ENCODE measurements at regions not wholly inside any gene's neighbourhood (a gene's known extent, or its start where the extent isn't known, plus 50 kb on each side); places are given as distances from the start of the nearest gene placed in this dataset.

DNA sequence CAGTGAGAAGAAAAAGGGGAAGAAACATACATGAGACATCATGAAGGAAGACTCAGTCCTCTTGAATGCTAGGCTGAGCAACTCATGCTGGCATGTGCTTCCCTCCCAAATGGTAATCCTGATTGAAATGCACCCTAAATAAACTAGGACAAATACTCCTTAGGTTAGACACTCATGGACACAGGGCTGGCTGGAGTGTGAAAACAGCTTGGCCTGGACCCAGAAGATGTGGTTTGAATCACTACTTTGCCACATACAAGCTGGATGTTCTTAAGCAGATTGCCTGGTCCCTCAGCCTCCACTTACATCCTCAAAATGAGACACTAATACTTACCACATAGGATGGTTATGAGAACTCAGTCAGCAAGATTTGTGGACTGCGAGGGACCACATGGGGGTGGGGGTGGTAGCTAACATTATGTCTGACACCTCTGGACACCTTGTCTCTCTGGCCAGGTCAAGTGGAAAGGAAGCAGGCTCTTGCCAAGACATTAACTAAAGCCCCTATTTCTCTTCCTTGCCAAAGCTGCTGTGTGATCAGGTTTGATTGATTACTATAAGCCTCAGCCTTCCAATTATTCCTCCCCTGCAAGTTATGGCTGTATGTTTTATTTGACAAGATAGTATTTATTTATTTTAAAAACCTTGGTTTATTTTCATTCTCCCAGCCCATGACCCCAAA is 138.9 kb upstream of the SLC7A14 start:
- no peak for DNase-seq
- Histone ChIP-seq H3K27ac (ENCODE audit: insufficient read depth, low read length, poor library complexity, severe bottlenecking) (no peak overlapping the region), H3K4me3 (ENCODE audit: insufficient read depth, low read depth, low read length, poor library complexity, severe bottlenecking) (no peak overlapping the region), H3K9me3 (ENCODE audit: control insufficient read depth, low read length) (no peaks in the 10 kb centered on the region), H3K36me3 (ENCODE audit: control insufficient read depth, insufficient read depth, low read length) (no peaks in the 10 kb centered on the region), H3K27me3 (replicated peaks; ENCODE audit: control insufficient read depth, insufficient read depth, low read length, poor library complexity, severe bottlenecking) (no peaks in the 10 kb centered on the region), H3K4me1 (ENCODE audit: control insufficient read depth, insufficient read depth, low read length, poor library complexity, severe bottlenecking) (no peaks in the 10 kb centered on the region)

DNA sequence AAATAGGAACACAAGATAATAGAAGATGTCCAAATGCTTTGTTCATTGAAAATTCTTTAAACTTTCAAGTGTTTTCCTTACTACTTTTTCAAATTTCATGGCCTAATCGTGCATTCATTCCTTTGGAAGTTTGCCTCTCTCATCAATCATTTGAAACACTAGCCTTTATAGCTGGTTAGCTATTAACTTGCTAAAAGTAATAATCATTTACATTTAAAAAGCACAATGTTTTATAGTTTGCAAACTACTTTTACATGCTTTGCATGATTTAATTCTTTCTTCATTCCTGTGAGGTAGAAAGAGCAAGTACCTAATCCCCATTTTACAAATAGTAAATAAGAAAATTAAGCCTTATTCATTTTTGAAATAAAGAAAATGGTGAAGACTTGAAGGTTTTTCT is 137.4 kb upstream of the SLC7A14 start:
- Histone ChIP-seq H3K4me1 (ENCODE audit: control insufficient read depth, insufficient read depth, low read length, poor library complexity, severe bottlenecking) (no peaks in the 10 kb centered on the region), H3K9me3 (ENCODE audit: control insufficient read depth, low read length) (no peaks in the 10 kb centered on the region), H3K4me3 (ENCODE audit: insufficient read depth, low read depth, low read length, poor library complexity, severe bottlenecking) (no peak overlapping the region), H3K27ac (ENCODE audit: insufficient read depth, low read length, poor library complexity, severe bottlenecking) (no peak overlapping the region), H3K27me3 (replicated peaks; ENCODE audit: control insufficient read depth, insufficient read depth, low read length, poor library complexity, severe bottlenecking) (no peaks in the 10 kb centered on the region), H3K36me3 (ENCODE audit: control insufficient read depth, insufficient read depth, low read length) (no peaks in the 10 kb centered on the region)
- DNase-seq, result no peak

DNA sequence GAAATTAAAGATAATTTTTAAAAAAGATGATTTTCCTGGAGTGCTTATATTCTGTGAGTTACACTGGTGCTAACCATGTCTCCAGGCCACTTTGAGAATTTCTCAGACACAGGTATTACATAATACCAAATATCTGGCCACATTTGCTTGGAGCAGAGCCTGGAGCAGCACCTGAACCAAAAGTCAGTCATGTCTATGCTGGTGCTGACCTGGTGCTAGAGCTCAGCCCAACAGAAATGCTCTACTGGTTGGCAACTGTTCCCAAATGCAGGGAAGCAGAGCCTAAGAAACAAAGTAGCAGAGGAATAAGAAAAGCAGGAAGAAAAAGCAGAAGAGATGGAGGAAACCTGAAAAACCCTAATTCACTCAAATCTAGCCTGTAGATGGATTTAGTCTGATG is 135.7 kb upstream of the SLC7A14 start:
- Histone ChIP-seq H3K4me3 (ENCODE audit: insufficient read depth, low read depth, low read length, poor library complexity, severe bottlenecking) (no peak overlapping the region), H3K4me1 (ENCODE audit: control insufficient read depth, insufficient read depth, low read length, poor library complexity, severe bottlenecking) (no peaks in the 10 kb centered on the region), H3K27me3 (replicated peaks; ENCODE audit: control insufficient read depth, insufficient read depth, low read length, poor library complexity, severe bottlenecking) (no peaks in the 10 kb centered on the region), H3K27ac (ENCODE audit: insufficient read depth, low read length, poor library complexity, severe bottlenecking) (no peak overlapping the region), H3K36me3 (ENCODE audit: control insufficient read depth, insufficient read depth, low read length) (no peaks in the 10 kb centered on the region), H3K9me3 (ENCODE audit: control insufficient read depth, low read length) (no peaks in the 10 kb centered on the region)
- no peak for DNase-seq

DNA sequence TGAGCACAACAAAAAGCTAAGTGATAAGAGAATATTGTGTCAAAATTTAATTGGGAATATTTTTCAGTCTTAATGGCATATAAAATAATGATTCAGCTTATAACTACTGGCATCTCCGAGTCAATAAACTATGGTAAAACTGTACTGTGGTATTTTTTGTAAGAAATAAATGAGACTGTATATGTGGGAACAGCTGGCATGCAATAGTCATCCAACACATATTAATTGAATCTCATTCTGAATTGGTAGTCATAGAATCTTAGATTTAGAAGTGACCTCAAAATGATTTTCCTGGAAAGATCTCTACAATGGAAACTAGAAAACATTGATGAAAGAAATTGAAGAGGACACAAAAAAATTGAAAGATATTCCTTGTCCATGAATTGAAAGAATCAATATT is 133.4 kb upstream of the SLC7A14 start:
- H3K27me3 ChIP-seq (replicated peaks; ENCODE audit: control insufficient read depth, insufficient read depth, low read length, poor library complexity, severe bottlenecking), result no peaks in the 10 kb centered on the region
- H3K4me1 ChIP-seq (ENCODE audit: control insufficient read depth, insufficient read depth, low read length, poor library complexity, severe bottlenecking), result no peaks in the 10 kb centered on the region
- no peaks in the 10 kb centered on the region for H3K9me3 ChIP-seq (ENCODE audit: control insufficient read depth, low read length)
- no peak for DNase-seq
- no peaks in the 10 kb centered on the region for H3K36me3 ChIP-seq (ENCODE audit: control insufficient read depth, insufficient read depth, low read length)
- H3K27ac ChIP-seq (ENCODE audit: insufficient read depth, low read length, poor library complexity, severe bottlenecking), result no peak overlapping the region
- no peak overlapping the region for H3K4me3 ChIP-seq (ENCODE audit: insufficient read depth, low read depth, low read length, poor library complexity, severe bottlenecking)

DNA sequence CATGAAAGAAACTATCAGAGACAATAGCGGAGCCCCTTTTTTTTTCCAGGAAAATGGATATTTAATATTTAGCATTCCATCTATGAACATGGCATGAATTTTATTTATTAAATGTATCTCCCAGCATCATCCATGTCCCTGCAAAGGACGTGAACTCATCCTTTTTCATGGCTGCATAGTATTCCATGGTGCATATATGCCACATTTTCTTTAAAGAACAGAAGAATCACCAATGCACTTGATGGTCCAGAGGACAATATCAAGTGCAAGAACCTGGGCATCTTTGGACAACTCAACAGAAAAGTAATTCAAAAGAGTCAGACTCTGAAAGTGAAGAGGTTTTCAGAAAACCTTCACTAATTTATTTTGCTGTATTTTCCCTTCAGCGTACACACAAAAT is 133.0 kb upstream of the SLC7A14 start:
- H3K9me3 ChIP-seq (ENCODE audit: control insufficient read depth, low read length), result no peaks in the 10 kb centered on the region
- no peaks in the 10 kb centered on the region for H3K36me3 ChIP-seq (ENCODE audit: control insufficient read depth, insufficient read depth, low read length)
- no peak overlapping the region for H3K4me3 ChIP-seq (ENCODE audit: insufficient read depth, low read depth, low read length, poor library complexity, severe bottlenecking)
- no peak overlapping the region for H3K27ac ChIP-seq (ENCODE audit: insufficient read depth, low read length, poor library complexity, severe bottlenecking)
- H3K27me3 ChIP-seq (replicated peaks; ENCODE audit: control insufficient read depth, insufficient read depth, low read length, poor library complexity, severe bottlenecking), result no peaks in the 10 kb centered on the region
- no peaks in the 10 kb centered on the region for H3K4me1 ChIP-seq (ENCODE audit: control insufficient read depth, insufficient read depth, low read length, poor library complexity, severe bottlenecking)
- no peak for DNase-seq

DNA sequence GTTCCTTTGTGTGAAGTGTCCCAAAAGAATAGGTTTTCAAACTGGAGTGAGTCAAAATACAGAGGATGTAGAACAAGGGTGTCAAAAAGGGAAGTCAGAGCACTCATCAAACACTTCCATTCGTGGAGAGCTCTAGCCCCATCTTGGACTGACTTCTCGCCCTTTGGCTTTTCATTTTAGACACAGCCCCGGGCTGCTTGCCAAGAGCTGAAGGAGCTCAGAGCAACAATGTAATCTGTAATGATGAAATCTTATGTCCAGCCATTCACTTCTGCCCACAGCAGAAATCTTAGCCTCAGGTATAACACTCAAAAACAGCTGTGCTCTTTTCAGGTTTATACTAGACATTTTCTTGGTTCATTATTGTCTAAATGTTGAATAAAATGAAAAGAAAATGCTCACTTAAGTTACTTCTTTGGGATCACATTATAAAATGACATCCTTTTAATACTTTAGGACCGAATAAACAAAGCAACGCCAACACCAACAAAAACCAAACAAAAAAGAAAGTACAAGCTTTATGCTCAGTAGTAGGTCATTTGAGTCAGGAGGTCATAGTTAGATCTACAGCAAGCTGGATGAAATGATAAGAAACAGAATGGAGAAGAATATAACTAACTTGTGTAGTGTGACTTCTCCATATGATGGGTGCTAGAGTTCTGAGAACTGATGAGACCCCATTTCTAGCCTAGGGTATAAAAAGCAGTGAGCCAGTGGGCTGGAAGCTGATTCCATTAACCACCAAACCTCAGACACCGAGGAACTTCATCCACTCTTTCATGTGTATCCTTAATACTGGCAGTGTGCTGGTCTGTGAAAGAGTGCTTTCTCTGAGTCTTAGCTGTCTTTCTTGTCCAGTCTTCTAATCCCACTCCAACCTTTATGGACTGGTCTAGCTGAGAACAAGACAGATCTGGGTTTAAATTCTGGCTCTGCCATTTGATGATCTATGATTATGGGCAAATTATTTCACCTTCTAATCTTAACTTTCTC is 131.8 kb upstream of the SLC7A14 start:
- H3K27me3 ChIP-seq (replicated peaks; ENCODE audit: control insufficient read depth, insufficient read depth, low read length, poor library complexity, severe bottlenecking), result no peaks in the 10 kb centered on the region
- no peak overlapping the region for H3K27ac ChIP-seq (ENCODE audit: insufficient read depth, low read length, poor library complexity, severe bottlenecking)
- no peak for DNase-seq
- no peak overlapping the region for H3K4me3 ChIP-seq (ENCODE audit: insufficient read depth, low read depth, low read length, poor library complexity, severe bottlenecking)
- no peaks in the 10 kb centered on the region for H3K36me3 ChIP-seq (ENCODE audit: control insufficient read depth, insufficient read depth, low read length)
- no peaks in the 10 kb centered on the region for H3K9me3 ChIP-seq (ENCODE audit: control insufficient read depth, low read length)
- no peaks in the 10 kb centered on the region for H3K4me1 ChIP-seq (ENCODE audit: control insufficient read depth, insufficient read depth, low read length, poor library complexity, severe bottlenecking)

DNA sequence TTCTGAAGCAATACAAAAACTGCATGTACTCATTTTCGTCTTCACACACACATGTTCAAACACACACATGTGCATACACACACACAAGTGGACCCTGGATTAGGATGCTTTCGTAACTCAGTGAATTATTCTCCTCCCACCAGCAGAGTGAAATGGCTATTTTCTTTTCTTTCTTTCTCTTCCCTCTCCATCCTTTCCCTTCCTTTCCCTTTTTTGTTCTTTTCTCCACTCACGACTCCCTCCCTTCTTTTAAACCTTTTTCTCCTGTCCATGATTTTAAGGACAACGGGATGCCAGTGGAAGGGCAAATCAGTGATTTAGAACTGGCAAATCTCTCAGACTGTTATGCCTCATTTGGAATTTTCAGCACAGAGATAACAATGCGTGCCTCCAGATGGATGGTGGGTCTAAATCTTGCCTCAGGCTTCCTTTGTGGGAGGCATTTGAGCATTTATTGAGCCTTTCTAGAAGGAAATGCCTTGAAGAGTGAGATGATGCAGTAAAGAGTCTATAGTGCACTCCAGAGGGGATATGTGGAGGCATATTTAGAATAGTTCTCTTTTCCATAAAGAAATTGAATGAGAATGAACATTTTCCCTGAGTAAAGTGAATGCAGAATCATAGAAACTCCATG is 130.4 kb upstream of the SLC7A14 start:
- H3K27ac ChIP-seq (ENCODE audit: insufficient read depth, low read length, poor library complexity, severe bottlenecking), result no peak overlapping the region
- no peak overlapping the region for H3K4me3 ChIP-seq (ENCODE audit: insufficient read depth, low read depth, low read length, poor library complexity, severe bottlenecking)
- H3K9me3 ChIP-seq (ENCODE audit: control insufficient read depth, low read length), result no peaks in the 10 kb centered on the region
- DNase-seq, result no peak
- no peaks in the 10 kb centered on the region for H3K27me3 ChIP-seq (replicated peaks; ENCODE audit: control insufficient read depth, insufficient read depth, low read length, poor library complexity, severe bottlenecking)
- no peaks in the 10 kb centered on the region for H3K4me1 ChIP-seq (ENCODE audit: control insufficient read depth, insufficient read depth, low read length, poor library complexity, severe bottlenecking)
- H3K36me3 ChIP-seq (ENCODE audit: control insufficient read depth, insufficient read depth, low read length), result no peaks in the 10 kb centered on the region

DNA sequence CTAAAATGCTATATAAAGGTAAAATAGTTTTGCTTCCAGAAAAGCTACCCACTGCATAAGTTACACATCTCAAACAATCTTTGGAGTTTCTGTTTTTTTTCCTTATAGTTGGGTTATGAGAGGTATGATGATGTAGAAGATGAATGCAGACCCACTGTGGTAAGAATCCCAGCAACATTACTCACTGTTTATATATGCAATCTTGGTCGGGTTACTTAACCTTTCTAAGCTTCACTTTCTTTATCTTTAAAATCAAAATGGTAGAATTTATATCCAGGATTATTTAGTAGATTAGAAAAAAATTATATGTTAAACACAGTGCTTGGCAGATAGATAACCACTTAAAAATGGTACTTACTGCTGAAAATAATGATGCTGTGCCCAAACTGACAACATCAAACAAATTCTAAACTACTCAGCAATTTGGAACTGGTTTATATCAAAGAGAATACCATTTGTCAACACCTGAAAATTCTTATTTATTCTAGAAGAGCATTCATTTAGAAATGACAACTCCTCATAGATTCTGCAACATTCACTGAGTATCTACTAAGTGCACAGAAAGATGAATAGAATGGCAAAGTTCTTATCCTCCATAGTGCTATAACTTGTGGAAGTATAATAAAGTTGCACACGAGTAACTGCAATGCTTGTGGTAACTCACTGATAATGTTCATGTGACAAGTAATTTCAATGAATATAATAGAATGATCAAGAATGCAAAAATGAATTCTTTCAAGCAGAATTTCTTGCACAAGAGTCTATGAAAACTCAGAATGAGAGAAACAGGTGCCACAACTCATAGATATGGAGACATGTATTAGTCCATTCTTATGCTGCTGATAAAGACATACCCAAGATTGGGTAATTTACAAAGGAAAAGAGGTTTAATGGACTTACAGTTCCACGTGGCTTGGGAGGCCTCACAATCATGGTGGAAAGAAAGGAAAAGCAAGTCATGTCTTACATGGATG is 129.0 kb upstream of the SLC7A14 start:
- Histone ChIP-seq H3K36me3 (ENCODE audit: control insufficient read depth, insufficient read depth, low read length) (no peaks in the 10 kb centered on the region), H3K4me3 (ENCODE audit: insufficient read depth, low read depth, low read length, poor library complexity, severe bottlenecking) (no peak overlapping the region), H3K4me1 (ENCODE audit: control insufficient read depth, insufficient read depth, low read length, poor library complexity, severe bottlenecking) (no peaks in the 10 kb centered on the region), H3K27ac (ENCODE audit: insufficient read depth, low read length, poor library complexity, severe bottlenecking) (no peak overlapping the region), H3K9me3 (ENCODE audit: control insufficient read depth, low read length) (no peaks in the 10 kb centered on the region), H3K27me3 (replicated peaks; ENCODE audit: control insufficient read depth, insufficient read depth, low read length, poor library complexity, severe bottlenecking) (no peaks in the 10 kb centered on the region)
- DNase-seq, result no peak

DNA sequence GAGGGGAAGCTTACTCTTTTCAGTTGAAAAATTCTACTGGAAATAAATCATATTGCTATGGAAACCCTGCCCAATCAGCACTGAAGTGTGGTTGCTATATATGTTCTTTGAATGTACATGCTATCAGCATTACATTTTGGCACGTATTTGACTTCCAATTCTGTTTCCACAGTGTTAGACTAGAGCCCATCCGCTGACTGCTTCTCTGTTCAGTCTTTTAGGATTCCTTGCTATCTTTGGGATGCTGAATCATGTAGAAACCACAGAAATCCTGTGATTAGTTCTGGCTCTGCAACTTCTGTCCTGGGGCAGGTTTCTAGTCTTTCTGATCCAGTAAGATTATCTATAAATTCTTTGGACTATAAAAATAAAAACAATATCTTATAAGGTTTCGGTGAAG is 128.2 kb upstream of the SLC7A14 start:
- no peak overlapping the region for H3K4me3 ChIP-seq (ENCODE audit: insufficient read depth, low read depth, low read length, poor library complexity, severe bottlenecking)

More for the DNA sequence above, 128.2 kb upstream of the SLC7A14 start:
- no peak overlapping the region for H3K27ac ChIP-seq (ENCODE audit: insufficient read depth, low read length, poor library complexity, severe bottlenecking)
- H3K36me3 ChIP-seq (ENCODE audit: control insufficient read depth, insufficient read depth, low read length), result no peaks in the 10 kb centered on the region
- H3K27me3 ChIP-seq (replicated peaks; ENCODE audit: control insufficient read depth, insufficient read depth, low read length, poor library complexity, severe bottlenecking), result no peaks in the 10 kb centered on the region
- DNase-seq, result no peak
- H3K9me3 ChIP-seq (ENCODE audit: control insufficient read depth, low read length), result no peaks in the 10 kb centered on the region
- no peaks in the 10 kb centered on the region for H3K4me1 ChIP-seq (ENCODE audit: control insufficient read depth, insufficient read depth, low read length, poor library complexity, severe bottlenecking)
